ENCODE measurements at regions not wholly inside any gene's neighbourhood (a gene's known extent, or its start where the extent isn't known, plus 50 kb on each side); places are given as distances from the start of the nearest gene placed in this dataset.

- no peak for DNase-seq (ENCODE audit: low read depth, low spot score)
Observed at GRCh38 chr9:71589612-71590011, 178.7 kb downstream of the CEMIP2 start.

DNA sequence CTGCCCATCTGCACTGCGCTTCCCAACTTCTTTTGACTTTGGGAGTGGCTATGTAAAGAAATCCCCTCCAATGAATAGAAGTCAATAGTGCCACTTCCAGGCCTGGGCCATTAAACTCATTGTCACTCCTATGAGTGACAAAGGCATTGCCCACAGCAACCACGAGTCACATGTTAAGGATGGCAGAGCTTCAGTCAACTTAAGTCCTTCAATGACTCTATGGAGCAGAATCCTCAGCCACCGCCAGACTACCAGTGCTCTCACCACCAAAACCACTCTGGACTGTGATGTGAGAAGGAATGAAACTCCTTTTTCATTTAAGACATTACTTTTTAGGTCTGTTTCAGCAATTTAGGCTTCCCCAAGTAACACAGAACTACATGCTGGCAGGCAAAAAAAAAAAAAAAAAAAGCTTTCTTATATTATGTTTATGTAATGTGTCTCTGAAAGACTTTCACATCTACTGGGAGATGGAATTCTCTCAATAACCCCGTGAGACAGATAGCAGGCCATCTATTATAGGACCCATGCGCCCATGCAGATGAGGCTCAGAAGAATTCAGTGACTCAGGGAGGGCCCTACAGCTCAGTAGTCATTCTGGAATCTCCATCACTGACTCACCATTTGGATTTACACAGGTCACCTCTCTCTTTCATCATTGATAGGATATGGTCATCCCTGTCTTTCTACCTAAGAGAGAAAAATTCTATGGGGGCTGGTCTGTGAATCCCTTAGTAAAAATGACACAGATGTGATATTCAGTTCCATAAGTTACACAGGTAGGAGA, 180.5 kb downstream of the CEMIP2 start:
- no peak for DNase-seq (ENCODE audit: low read depth, low spot score)

- no peak for DNase-seq (ENCODE audit: low read depth, low spot score)
Observed at GRCh38 chr9:71583792-71584191, 184.5 kb downstream of the CEMIP2 start.

DNA sequence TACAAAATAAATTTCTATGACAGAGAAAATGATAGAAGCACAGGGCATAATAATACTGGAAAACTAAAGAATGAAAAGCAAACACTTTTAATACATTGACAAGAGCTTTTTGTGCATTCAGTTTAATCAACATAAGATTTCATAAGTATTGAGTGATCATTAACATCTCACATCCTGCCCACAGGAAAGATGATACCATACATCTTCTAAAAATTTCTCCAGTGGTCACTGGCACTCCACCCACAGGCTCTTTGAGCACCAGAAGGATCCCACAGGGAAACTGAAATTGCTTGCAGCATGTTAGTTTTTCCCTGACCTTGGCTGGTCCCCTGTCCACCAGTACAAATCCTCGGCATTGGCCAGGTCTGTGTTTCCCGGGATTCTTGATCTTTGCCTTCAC, 186.0 kb downstream of the CEMIP2 start:
- no peak for DNase-seq (ENCODE audit: low read depth, low spot score)

- no peak for DNase-seq (ENCODE audit: low read depth, low spot score)
Observed at GRCh38 chr9:71581101-71581500, 187.2 kb downstream of the CEMIP2 start.

- DNase-seq (ENCODE audit: low read depth, low spot score) = no peak
Observed at GRCh38 chr9:71571186-71571585, 197.1 kb downstream of the CEMIP2 start.

- no peak for DNase-seq (ENCODE audit: low read depth, low spot score)
Observed at GRCh38 chr9:71567890-71568289, 200.4 kb downstream of the CEMIP2 start.

DNA sequence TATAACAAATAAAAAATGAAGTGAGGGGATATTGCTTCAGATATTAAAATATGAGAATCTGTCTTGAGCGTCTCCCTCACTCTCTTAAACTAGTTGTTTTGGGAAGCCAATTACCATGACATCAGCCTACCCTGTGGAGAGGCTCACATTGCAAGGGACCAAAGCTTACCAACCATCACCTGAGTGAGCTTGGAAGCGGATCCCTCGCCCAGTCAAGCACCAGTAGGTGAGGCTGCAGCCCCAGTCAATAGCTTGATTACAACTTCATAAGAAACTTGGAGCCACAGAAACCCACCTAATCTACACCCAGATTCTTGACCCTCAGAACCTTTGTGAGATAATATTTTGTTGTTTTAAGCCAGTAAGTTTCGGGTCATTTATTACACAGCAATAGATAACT, 206.2 kb downstream of the CEMIP2 start:
- no peak for DNase-seq (ENCODE audit: low read depth, low spot score)

- no peak for DNase-seq (ENCODE audit: low read depth, low spot score)
Observed at GRCh38 chr9:71557310-71557709, 211.0 kb downstream of the CEMIP2 start.

DNA sequence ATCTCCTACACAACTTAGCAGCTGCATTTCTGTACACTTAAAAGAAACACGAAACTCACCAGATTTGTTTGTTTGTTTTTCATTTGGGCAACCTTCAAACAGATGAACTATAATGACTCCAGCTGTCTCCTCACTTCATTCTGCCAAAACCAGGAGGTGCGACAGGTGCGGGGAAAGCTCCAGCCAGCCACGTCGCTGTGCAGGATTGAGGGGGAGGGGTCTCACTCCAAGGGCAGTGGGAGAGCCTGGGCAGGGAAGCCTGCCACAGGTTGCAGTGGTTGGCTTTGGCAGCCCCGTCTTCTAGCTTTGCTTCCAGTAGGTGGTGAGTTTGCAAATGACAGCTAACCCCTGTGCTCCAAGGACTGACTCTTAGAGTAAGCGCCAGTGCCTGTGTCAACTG, 215.8 kb downstream of the CEMIP2 start:
- DNase-seq (ENCODE audit: low read depth, low spot score) = no peak

DNA sequence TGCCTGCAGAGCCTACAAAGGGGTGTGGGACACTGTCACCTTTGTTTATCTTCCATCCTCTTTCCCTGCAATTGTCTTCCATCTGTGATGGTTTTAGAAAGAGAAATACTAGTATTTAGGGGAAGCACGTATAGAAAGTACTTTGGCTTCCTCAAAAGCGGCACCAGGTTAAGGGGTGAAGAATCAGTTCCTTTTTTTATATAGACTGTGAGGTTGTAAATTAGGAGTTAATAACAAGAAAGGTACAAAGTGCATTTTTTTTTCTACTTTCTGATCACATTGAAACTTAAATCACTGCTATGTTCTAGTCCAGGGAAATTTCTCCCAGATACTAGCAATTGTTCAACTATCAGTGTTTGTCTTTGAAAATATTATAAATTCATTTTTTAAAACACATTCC, 219.3 kb downstream of the CEMIP2 start:
- DNase-seq (ENCODE audit: low read depth, low spot score) = no peak

DNA sequence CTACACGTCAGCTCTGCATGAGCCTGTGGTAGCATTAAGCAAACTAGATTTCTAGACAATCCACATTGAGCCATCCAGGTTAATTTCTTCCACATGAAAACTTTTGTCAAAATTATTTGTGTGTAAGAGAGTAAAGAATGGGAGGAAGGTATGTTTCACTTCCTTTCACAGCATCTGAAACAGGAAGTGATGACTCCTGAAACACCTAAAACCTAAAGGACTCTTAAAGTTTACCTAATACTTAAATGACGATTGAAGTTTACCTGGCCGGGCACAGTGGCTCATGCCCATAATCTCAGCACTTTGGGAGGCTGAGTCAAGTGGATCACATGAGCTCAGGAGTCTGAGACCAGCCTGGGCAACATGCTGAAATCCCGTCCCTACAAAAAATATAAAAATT, 223.8 kb downstream of the CEMIP2 start:
- no peak for DNase-seq (ENCODE audit: low read depth, low spot score)

GRCh38 chr9:71541436-71541835, 226.9 kb downstream of the CEMIP2 start:
- no peak for DNase-seq (ENCODE audit: low read depth, low spot score)

DNA sequence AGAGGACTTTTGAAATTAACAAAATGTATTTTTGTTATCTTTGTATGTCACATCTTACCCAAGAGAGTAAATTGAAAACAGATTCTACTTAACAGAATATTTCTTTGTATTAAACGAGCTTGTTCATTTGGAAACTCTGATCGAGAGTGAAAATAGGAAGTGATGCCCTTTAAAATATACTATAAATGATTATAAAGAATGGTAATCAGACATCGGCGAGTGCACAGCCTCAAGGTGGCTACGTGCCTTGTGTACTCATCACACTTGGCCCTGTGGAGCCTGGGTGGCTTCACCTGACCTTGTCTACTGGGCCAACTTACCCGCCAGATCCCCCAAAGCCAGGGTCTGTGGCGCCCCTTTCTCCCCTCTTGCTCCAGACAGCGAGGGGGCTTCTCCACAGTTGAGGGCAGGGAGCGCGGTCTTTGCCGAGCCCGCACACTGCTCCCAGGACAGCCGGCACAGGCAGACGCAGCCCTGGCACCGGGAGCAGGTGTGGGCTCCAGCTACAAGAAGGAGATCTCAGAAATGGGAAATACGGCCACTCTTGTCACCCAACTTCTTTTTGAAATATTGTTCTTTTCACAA, 243.2 kb downstream of the CEMIP2 start:
- no peak for DNase-seq (ENCODE audit: low read depth, low spot score)

DNA sequence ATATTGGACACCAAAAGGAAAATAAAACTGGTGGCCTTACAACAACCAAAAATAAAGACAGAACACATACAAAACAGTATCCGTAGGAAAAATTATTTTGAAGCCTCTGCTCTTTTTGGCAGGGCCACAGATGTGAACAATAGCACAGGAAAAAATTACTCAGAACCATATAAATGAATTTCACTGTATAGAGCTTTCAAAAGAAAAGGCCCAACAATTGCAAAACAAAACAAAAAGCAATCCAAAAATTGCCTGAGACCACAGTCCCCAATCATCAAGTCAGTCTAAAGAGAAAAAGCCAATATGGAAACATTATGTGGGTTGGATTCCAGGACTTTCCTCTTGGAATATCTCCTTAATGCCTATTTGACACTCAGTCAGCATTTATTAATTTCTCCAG, 243.8 kb downstream of the CEMIP2 start:
- DNase-seq (ENCODE audit: low read depth, low spot score) = no peak

GRCh38 chr9:71521132-71521531, 247.2 kb downstream of the CEMIP2 start:
- no peak for DNase-seq (ENCODE audit: low read depth, low spot score)

GRCh38 chr9:71519098-71519696, 249.1 kb downstream of the CEMIP2 start:
- DNase-seq (ENCODE audit: low read depth, low spot score) = no peak

DNA sequence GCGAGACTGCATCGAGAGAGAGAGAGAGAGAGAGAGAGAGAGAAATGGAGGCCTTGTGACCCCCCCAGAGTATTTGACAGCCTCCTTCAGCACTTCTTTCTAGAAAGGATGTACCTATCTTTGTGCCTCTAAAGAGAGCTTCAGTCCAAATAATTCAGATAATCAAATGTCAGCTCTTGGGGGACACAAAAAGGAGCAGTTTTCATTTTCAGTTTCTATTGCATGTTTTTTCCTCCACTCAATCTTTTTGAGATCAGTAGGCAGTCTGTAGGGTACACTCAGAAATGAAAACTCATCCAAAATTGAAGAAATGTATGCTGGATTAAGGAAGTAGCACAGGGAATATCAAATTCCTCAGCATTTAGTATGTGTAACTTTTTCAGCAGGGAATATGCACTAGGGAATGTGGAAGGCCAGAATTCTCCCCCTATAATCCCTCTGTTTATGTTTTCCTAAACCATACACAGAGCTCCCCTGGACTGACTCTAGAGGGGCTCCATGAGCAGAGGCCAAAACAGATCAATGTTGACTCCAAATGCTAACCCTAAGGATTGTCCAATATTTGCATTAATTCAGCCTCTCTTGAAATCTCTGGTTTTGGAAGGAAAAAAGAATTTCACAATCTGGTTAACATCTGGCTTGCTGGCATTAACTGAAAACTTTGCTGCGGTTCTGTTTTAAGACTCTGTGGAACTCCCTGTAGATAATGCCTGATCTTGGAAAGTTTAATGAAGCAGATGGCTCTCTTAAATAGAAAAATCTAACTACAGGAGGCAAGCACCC, 250.1 kb downstream of the CEMIP2 start:
- no peak for DNase-seq (ENCODE audit: low read depth, low spot score)

DNA sequence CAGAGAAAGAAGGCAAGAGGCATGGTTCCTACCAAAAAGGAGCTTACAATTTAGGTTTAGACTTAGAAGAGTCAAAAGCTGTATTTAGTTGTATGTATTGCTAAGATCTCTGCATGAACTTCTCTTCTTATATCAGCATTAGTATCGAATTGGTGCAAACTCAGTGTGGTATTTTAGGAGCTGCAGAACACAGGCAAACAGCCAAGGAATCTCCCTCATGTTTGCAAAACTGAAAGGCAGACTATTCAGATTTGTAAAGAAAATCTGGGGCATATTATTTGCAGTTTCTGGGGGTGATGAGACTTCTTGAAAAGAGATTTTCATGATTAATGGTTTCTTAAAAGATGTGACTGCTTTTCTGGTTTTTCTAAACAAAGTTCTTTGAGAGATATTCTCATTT, 252.7 kb downstream of the CEMIP2 start:
- no peak for DNase-seq (ENCODE audit: low read depth, low spot score)

DNA sequence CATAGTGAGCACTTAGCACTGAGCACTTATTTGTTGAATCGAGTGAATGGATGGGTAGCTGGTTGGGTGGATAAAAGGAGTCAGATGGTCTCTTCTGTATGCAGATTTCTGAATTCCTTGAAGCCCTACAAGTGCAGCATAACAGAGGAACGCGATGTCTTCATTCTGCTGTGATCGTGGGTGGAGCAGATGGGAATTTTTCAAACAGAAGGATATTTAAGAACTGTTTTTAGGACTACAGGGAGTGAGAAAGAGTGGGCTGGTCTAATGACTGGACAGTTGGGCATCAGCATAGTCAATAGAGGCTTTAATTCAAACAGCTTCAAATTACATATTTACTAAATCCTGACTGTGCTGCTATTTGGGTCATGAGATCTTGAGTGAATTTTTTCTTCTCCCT, 253.2 kb downstream of the CEMIP2 start:
- DNase-seq (ENCODE audit: low read depth, low spot score) = no peak

- DNase-seq (ENCODE audit: low read depth, low spot score) = no peak
Observed at GRCh38 chr9:71514344-71514975, 253.9 kb downstream of the CEMIP2 start.

DNA sequence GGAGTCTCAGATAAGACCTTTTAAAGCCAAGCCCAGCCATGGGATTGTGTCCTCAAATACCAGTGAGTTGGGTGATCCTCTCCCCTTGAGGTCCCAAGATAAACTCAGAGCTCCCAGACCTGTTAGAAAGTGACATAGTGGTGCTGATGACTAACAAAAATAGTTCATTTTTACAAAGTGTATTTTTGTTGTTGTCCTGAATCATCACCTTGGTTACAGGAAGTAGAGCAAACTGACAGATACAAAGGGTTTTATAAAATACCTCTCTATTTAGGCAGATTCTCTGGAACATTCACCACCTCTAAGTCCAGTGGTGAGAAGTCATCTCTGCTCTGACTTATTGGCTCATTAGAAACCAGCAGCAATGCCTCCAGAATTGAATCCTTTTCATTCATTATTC, 259.3 kb downstream of the CEMIP2 start:
- no peak for DNase-seq (ENCODE audit: low read depth, low spot score)
